H1 (cell line): ENCODE measurements at regions not wholly inside any gene's neighbourhood (a gene's known extent, or its start where the extent isn't known, plus 50 kb on each side); places are given as distances from the start of the nearest gene placed in this dataset.

Experiments used
- CBX5 ChIP-seq: fragments of 300-800, 300-1000 bp; sonication (generic); IDR thresholded peaks from 2 replicates; pipeline ENCODE4 v1.7.1; 2016; ENCODE audit warnings: antibody characterized with exemption, low read length, low read depth
- RFX5 ChIP-seq: IDR thresholded peaks from 2 replicates; pipeline ENCODE4 v1.6.1; 2011; ENCODE audit warnings: low read depth, low read length, improper control_type of control experiment, borderline replicate concordance

- TF ChIP-seq CBX5 (no peak), RFX5 (no peak)
These were observed 569.6 kb upstream of the LARGE1 start (continued) for GRCh38 chr22:34489861-34490260.
